Esophagus squamous epithelium (tissue), 5 donors: ENCODE measurements at regions not wholly inside any gene's neighbourhood (a gene's known extent, or its start where the extent isn't known, plus 50 kb on each side); places are given as distances from the start of the nearest gene placed in this dataset.

Source experiments
- DNase-seq: peaks from one replicate; lab custom pipeline; 2025; lab: John Stamatoyannopoulos, UW
- H3K27ac ChIP-seq, 4 donors: fragments of 200-600 bp; sonication (generic); one replicate each; pipeline ENCODE4 v1.5.1; 2016 to 2019; ENCODE audit warnings: mild to moderate bottlenecking in 1 of 4
- H3K27me3 ChIP-seq, 4 donors: fragments of 200-600 bp; sonication (generic); 1 replicate in 3 of 4; 2 replicates in 1 of 4; pipeline versions ENCODE4 v1.5.1 to v1.6.0; 2017 to 2021; ENCODE audit warnings: antibody characterized with exemption in 1 of 4
- H3K36me3 ChIP-seq, 3 donors: fragments of 200-600 bp; sonication (generic); one replicate each; pipeline ENCODE4 v1.5.1; 2016 to 2019
- H3K4me1 ChIP-seq, 3 donors: fragments of 200-600 bp; sonication (generic); one replicate each; pipeline ENCODE4 v1.5.1; 2017 to 2019
- H3K4me3 ChIP-seq, 4 donors: fragments of 200-600 bp; sonication (generic); 1 replicate in 3 of 4; 2 replicates in 1 of 4; pipeline ENCODE4 v1.5.1; 2016 to 2019; ENCODE audit warnings: mild to moderate bottlenecking in 2 of 4, moderate library complexity in 1 of 4
- H3K9me3 ChIP-seq, 3 donors: fragments of 200-600 bp; sonication (generic); one replicate each; pipeline ENCODE4 v1.5.1; 2016 to 2019
- POLR2A ChIP-seq, 4 donors: fragments of 450-650 bp; IDR thresholded peaks; one replicate each; pipeline ENCODE4 v1.6.1; 2017; ENCODE audit warnings: antibody characterized with exemption in 4 of 4, mild to moderate bottlenecking in 4 of 4, moderate library complexity in 3 of 4
- WGBS, 2 donors: methylation state at CpG; one replicate each; pipeline ENCODE4 v1.1.5; 2018; 5-methylcytosine and 5-hydroxymethylcytosine counted together
- intact Hi-C: fragments of 100-400 bp; cut with DNase I; formaldehyde crosslinking; loops from one replicate; pipeline ENCODE4 v1.15.0; 2022
- TF ChIP-seq, protein P1 (sequence below), 6 experiments: fragments of 450-650 bp in 4 of 6; fragments of 200-600 bp in 2 of 6; sonication (generic) in 2 of 6; IDR thresholded peaks; one replicate each; pipeline ENCODE4 v1.5.1; 2016 to 2019; ENCODE audit warnings: antibody characterized with exemption in 6 of 6, mild to moderate bottlenecking in 4 of 6, moderate library complexity in 4 of 6
- donor health status: DM: yes; HTN: yes; CAD: no.

DNA sequence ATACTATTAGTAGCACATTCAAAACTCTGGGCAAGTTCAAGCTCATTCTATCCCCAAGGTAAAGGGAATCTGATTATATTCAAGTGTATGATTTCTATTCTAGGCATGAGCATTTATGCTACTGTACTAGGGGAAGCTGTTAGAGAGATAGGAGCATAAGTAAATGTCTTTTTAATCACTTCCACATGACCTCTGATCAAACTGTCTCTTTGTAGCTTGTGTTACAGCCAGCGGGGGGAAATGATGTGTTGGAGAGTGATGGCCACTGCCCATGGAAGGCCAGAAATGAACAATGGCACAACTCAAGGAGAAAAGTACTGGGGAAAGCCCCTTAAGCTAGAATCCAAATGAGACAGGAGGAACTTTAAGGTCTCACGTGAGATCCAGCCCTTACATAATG is 894.9 kb upstream of the CDH2 start:
- whole genome bisulfite sequencing, 2 donors = 73 to 82% methylated on average over 2 of the region's 2 CpGs
- Histone ChIP-seq H3K4me1 (no peaks in the 10 kb centered on the region), H3K4me3 (no peak overlapping the region), H3K36me3 (no peaks in the 10 kb centered on the region), H3K27ac (no peak overlapping the region), H3K9me3 (no peaks in the 10 kb centered on the region), H3K27me3 (no peaks in the 10 kb centered on the region)
- TF ChIP-seq, protein P1, sequence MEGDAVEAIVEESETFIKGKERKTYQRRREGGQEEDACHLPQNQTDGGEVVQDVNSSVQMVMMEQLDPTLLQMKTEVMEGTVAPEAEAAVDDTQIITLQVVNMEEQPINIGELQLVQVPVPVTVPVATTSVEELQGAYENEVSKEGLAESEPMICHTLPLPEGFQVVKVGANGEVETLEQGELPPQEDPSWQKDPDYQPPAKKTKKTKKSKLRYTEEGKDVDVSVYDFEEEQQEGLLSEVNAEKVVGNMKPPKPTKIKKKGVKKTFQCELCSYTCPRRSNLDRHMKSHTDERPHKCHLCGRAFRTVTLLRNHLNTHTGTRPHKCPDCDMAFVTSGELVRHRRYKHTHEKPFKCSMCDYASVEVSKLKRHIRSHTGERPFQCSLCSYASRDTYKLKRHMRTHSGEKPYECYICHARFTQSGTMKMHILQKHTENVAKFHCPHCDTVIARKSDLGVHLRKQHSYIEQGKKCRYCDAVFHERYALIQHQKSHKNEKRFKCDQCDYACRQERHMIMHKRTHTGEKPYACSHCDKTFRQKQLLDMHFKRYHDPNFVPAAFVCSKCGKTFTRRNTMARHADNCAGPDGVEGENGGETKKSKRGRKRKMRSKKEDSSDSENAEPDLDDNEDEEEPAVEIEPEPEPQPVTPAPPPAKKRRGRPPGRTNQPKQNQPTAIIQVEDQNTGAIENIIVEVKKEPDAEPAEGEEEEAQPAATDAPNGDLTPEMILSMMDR (IDR thresholded peaks at IDR 0.05) = no peak
- TF ChIP-seq POLR2A (IDR thresholded peaks at IDR 0.05) = no peak
- DNase-seq = no peak
- intact Hi-C loops = no loop called here

DNA sequence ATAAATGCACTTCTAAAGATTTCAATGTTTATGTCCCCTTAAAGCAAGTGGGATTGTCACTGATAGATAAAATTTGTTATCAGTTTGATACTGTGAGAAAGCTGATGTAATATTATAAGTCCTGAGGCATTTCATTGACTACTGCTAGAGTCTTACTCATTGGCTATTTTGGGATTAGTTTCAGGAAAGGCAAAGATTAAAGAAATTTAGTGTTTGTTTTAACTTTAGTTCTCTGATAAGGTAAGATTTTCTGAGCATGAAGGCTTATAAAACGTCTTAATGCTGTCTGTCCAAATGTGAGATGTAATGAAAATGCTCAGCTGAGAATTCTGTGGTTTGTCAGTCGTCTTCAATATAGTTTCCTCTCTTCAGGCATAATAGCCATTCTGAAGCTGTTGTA is 886.4 kb upstream of the CDH2 start:
- Histone ChIP-seq H3K27ac (no peak overlapping the region), H3K4me1 (no peaks in the 10 kb centered on the region), H3K4me3 (no peak overlapping the region), H3K9me3 (no peaks in the 10 kb centered on the region), H3K36me3 (no peaks in the 10 kb centered on the region), H3K27me3 (no peaks in the 10 kb centered on the region)
- TF ChIP-seq POLR2A (IDR thresholded peaks at IDR 0.05) = no peak
- intact Hi-C loops = no loop called here
- no peak for DNase-seq
- 29 to 38% methylated on average over 2 of the region's 2 CpGs for WGBS, 2 donors

DNA sequence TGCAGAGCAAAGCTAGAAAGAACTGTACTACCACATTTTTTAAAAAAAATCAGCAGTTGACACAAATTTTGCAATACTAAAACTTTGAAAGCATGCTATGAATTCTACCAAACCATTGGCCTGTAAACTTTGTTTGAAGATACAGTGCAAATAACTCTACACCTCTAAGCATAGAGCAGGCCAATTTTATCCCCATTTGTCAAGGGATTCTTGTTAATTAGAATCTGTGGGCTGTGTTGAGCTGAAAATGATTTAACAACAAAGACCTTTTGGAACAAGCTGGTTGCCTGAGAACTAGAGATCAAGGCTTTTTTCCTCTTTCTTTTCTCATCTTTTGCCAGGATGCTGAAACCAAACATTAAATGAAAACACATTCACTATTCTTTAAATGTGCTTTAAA is 886.0 kb upstream of the CDH2 start:
- intact Hi-C loops = no loop called here

DNA sequence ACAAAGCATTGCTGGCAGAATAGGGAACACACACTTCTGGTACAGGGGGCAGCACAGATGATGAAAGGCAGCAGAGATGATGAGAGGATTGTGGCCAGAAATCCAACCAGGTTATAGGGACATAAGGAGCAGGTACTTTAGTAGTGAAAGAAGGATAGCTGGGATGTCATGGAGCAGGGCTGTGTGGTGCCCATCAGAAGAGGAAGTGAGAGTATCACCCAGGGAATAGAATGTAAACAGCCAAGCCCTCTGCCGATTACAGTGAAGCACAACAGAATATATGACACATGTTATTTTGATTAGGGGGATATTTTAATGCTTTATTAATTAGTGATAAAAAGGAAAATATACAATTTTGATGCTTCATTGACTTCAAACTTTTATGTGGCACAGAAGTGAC is 883.4 kb upstream of the CDH2 start:
- 41 to 67% methylated on average over 1 of the region's 1 CpG for WGBS, 2 donors
- intact Hi-C loops = no loop called here
- H3K4me3 ChIP-seq = no peak overlapping the region
- no peak overlapping the region for H3K27ac ChIP-seq
- H3K36me3 ChIP-seq = no peaks in the 10 kb centered on the region
- DNase-seq = no peak
- TF ChIP-seq, protein P1 (IDR thresholded peaks at IDR 0.05) = no peak
- no peak for TF ChIP-seq POLR2A (IDR thresholded peaks at IDR 0.05)
- H3K9me3 ChIP-seq = no peaks in the 10 kb centered on the region
- H3K27me3 ChIP-seq = no peaks in the 10 kb centered on the region
- H3K4me1 ChIP-seq = no peaks in the 10 kb centered on the region

More for the DNA sequence above, 886.0 kb upstream of the CDH2 start:
- H3K36me3 ChIP-seq = no peaks in the 10 kb centered on the region
- H3K9me3 ChIP-seq = no peaks in the 10 kb centered on the region
- TF ChIP-seq, protein P1 (IDR thresholded peaks at IDR 0.05) = no peak
- no peak for TF ChIP-seq POLR2A (IDR thresholded peaks at IDR 0.05)
- no peaks in the 10 kb centered on the region for H3K27me3 ChIP-seq
- no peak overlapping the region for H3K4me3 ChIP-seq
- no peak for DNase-seq
- H3K27ac ChIP-seq = no peak overlapping the region
- H3K4me1 ChIP-seq = no peaks in the 10 kb centered on the region

DNA sequence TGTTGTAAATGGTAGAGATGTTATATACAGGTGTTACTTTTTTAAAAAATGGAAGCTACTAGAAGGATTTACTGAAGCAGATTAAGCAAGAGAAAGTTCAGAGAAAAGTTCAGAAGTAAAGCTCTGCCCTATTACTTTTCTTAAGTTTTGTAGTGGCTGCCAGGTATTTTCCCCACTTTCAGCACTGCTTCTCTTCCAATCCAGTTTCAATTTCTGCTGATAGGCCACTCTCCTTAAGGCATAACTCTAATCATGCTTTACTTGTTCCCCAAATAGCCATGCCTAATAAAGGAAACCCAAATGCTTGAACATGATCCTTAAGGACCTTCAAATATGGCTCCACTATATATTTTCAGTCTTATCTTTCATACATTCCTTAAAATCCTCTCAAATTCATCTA is 880.8 kb upstream of the CDH2 start:
- intact Hi-C loops = no loop called here
- H3K4me1 ChIP-seq = no peaks in the 10 kb centered on the region
- H3K27ac ChIP-seq = no peak overlapping the region
- H3K4me3 ChIP-seq = no peak overlapping the region
- TF ChIP-seq POLR2A (IDR thresholded peaks at IDR 0.05) = no peak
- TF ChIP-seq, protein P1 (IDR thresholded peaks at IDR 0.05) = no peak
- no peaks in the 10 kb centered on the region for H3K27me3 ChIP-seq
- no peak for DNase-seq
- H3K36me3 ChIP-seq = no peaks in the 10 kb centered on the region
- no peaks in the 10 kb centered on the region for H3K9me3 ChIP-seq

DNA sequence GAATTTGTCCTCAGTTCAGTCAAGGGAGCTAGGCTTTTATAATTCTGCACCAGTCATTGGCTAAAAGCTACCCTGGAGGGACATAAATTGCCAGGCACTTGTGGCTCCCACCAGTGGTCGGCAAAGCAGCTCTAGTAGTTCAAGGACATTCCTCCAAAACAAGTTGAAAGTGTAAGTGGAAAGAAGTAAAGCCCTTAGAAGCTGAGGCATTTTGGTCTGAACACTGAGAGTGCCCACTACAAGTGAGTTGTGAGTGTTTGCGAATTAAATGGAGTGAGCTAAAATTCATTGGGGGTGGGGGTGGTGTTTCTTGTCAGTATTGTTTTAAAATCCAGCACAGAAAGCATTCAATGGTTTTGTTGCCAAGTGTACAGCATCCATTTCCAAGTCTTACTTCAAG is 879.9 kb upstream of the CDH2 start:
- DNase-seq = no peak
- H3K27ac ChIP-seq = no peak overlapping the region
- intact Hi-C loops = no loop called here
- WGBS, 2 donors = 66 to 71% methylated on average over 2 of the region's 2 CpGs
- H3K9me3 ChIP-seq = no peaks in the 10 kb centered on the region
- H3K4me1 ChIP-seq = no peaks in the 10 kb centered on the region
- H3K36me3 ChIP-seq = no peaks in the 10 kb centered on the region
- H3K4me3 ChIP-seq = no peak overlapping the region
- H3K27me3 ChIP-seq = no peaks in the 10 kb centered on the region
- TF ChIP-seq POLR2A (IDR thresholded peaks at IDR 0.05) = no peak
- TF ChIP-seq, protein P1 (IDR thresholded peaks at IDR 0.05) = no peak
